Gastrocnemius medialis (tissue), 4 donors: ENCODE measurements at regions not wholly inside any gene's neighbourhood (a gene's known extent, or its start where the extent isn't known, plus 50 kb on each side); places are given as distances from the start of the nearest gene placed in this dataset.
"Not testable (repeated sequence)": the region's sequence is repeated elsewhere in the genome, so short reads cannot be mapped to it uniquely, and the experiment has no call there.

Experiments
- ATAC-seq, 2 donors: fragments of 150-250 bp; one replicate each; pipeline ENCODE4 v1.9.1; 2016
- DNase-seq, 2 donors: peaks; one replicate each; pipeline ENCODE4 v3.0.0-alpha.2; 2019
- H3K27ac ChIP-seq, 4 donors: fragments of 200-600 bp; sonication (generic); 1 replicate in 1 of 4; 2 replicates in 3 of 4; pipeline ENCODE4 v1.5.1; 2016 to 2018; ENCODE audit warnings: mild to moderate bottlenecking in 2 of 4, moderate library complexity in 1 of 4
- H3K27me3 ChIP-seq, 3 donors: fragments of 200-600 bp; sonication (generic) in 2 of 3; 1 replicate in 1 of 3; 2 replicates in 2 of 3; pipeline versions ENCODE4 v1.5.1 to v1.6.0; 2016 to 2019; ENCODE audit warnings: mild to moderate bottlenecking in 1 of 3, moderate library complexity in 1 of 3
- H3K36me3 ChIP-seq, 2 donors: fragments of 200-600 bp; sonication (generic) in 1 of 2; one replicate each; pipeline ENCODE4 v1.5.1; 2017 to 2018
- H3K4me1 ChIP-seq, 2 donors: fragments of 200-600 bp; sonication (generic) in 1 of 2; one replicate each; pipeline ENCODE4 v1.5.1; 2016 to 2017; ENCODE audit warnings: mild to moderate bottlenecking in 2 of 2
- H3K4me3 ChIP-seq, 4 donors: fragments of 200-600 bp; sonication (generic) in 3 of 4; 1 replicate in 1 of 4; 2 replicates in 3 of 4; pipeline ENCODE4 v1.5.1; 2016 to 2019; ENCODE audit warnings: mild to moderate bottlenecking in 2 of 4
- H3K9me3 ChIP-seq, 3 donors: fragments of 200-600 bp; sonication (generic) in 2 of 3; 1 replicate in 1 of 3; 2 replicates in 2 of 3; pipeline ENCODE4 v1.5.1; 2016 to 2019
- CTCF ChIP-seq, 5 experiments: fragments of 450-650 bp in 3 of 5; fragments of 200-600 bp in 2 of 5; sonication (generic) in 2 of 5; IDR thresholded peaks in 4 of 5; conservative IDR thresholded peaks in 1 of 5; 1 replicate in 4 of 5; 2 replicates in 1 of 5; pipeline ENCODE4 v1.5.1; 2016 to 2019; ENCODE audit warnings: antibody characterized with exemption in 5 of 5, mild to moderate bottlenecking in 3 of 5, moderate library complexity in 3 of 5
- POLR2A ChIP-seq, 2 donors: fragments of 450-650 bp; IDR thresholded peaks; one replicate each; pipeline ENCODE4 v1.6.1; 2017; ENCODE audit warnings: antibody characterized with exemption in 2 of 2, mild to moderate bottlenecking in 2 of 2, moderate library complexity in 2 of 2
- in situ Hi-C, 4 donors: fragments of 200-750 bp; cut with MboI; loops; one replicate each; pipeline versions ENCODE4 v1.15.0 to v1.8.0; 2017; ENCODE audit warnings: low sequenced_read_pairs in 4 of 4
- intact Hi-C: fragments of 100-400 bp; cut with DNase I; formaldehyde crosslinking; loops from one replicate; pipeline ENCODE4 v1.15.1; 2023; ENCODE audit warnings: low total_unique reads

GRCh38 chr1:761791-762190 lies 75.3 kb upstream of the OR4F16 start:
- ATAC-seq, in situ Hi-C loops: not testable (repeated sequence)

GRCh38 chr1:771449-771848 lies 85.0 kb upstream of the OR4F16 start:
- H3K4me3 ChIP-seq, DNase-seq, in situ Hi-C loops, ATAC-seq, H3K9me3 ChIP-seq, H3K27me3 ChIP-seq, intact Hi-C loops, H3K27ac ChIP-seq, H3K4me1 ChIP-seq, H3K36me3 ChIP-seq: not testable (repeated sequence)

More at GRCh38 chr1:761791-762190, 75.3 kb upstream of the OR4F16 start:
- H3K27me3 ChIP-seq, intact Hi-C loops, DNase-seq, H3K36me3 ChIP-seq, H3K4me1 ChIP-seq, H3K4me3 ChIP-seq, H3K27ac ChIP-seq, H3K9me3 ChIP-seq: not testable (repeated sequence)

GRCh38 chr1:777480-778180 lies 91.2 kb upstream of the OR4F16 start:
- H3K4me1 ChIP-seq, H3K27me3 ChIP-seq, DNase-seq, in situ Hi-C loops, ATAC-seq, H3K36me3 ChIP-seq, H3K9me3 ChIP-seq, intact Hi-C loops: not testable (repeated sequence)
- Histone ChIP-seq H3K4me3 (peak overlapping the region; percentile 64 to 92 (median 80)), H3K27ac (peak overlapping the region; percentile 86 to 93 (median 90))

GRCh38 chr1:778451-779278 lies 92.2 kb upstream of the OR4F16 start:
- H3K9me3 ChIP-seq, H3K36me3 ChIP-seq, H3K4me1 ChIP-seq, in situ Hi-C loops, H3K27me3 ChIP-seq, intact Hi-C loops: not testable (repeated sequence)
- DNase-seq (peak; percentile 99 to 100), ATAC-seq (peak; percentile 100)
- Histone ChIP-seq H3K4me3 (peak overlapping the region; percentile 64 to 92 (median 80)), H3K27ac (peak overlapping the region; percentile 86 to 93 (median 90))
- peak; percentile 82 to 85 for TF ChIP-seq POLR2A (IDR thresholded peaks at IDR 0.05)
- TF ChIP-seq CTCF (IDR thresholded peaks at IDR 0.05 in 4 of 5, conservative IDR thresholded peaks at IDR 0.05 in 1 of 5), result peak; percentile 24 to 65 (median 59)

- H3K9me3 ChIP-seq, H3K27me3 ChIP-seq, H3K36me3 ChIP-seq, H3K4me1 ChIP-seq, in situ Hi-C loops, DNase-seq, intact Hi-C loops, ATAC-seq: not testable (repeated sequence)
- H3K27ac ChIP-seq, result peak overlapping the region in 1 of 4 donors; percentile 27
- peak overlapping the region in 1 of 4 donors; percentile 81 for H3K4me3 ChIP-seq
Measured at GRCh38 chr1:779621-780020, 93.2 kb upstream of the OR4F16 start.

- intact Hi-C loops (no loop called here), in situ Hi-C loops (no loop called here)
- no peaks in the 10 kb centered on the region for H3K27me3 ChIP-seq
- no peaks in the 10 kb centered on the region for H3K36me3 ChIP-seq
- H3K27ac ChIP-seq, result no peak overlapping the region
- no peak for DNase-seq
- TF ChIP-seq CTCF (IDR thresholded peaks at IDR 0.05 in 4 of 5, conservative IDR thresholded peaks at IDR 0.05 in 1 of 5), result no peak
- TF ChIP-seq POLR2A (IDR thresholded peaks at IDR 0.05), result no peak
- H3K4me1 ChIP-seq, result no peaks in the 10 kb centered on the region
- no peaks in the 10 kb centered on the region for H3K9me3 ChIP-seq
- no peak overlapping the region for H3K4me3 ChIP-seq
- no peak for ATAC-seq
Measured at GRCh38 chr1:788835-789234, 102.4 kb upstream of the OR4F16 start.

- H3K9me3 ChIP-seq, H3K4me1 ChIP-seq, intact Hi-C loops, H3K4me3 ChIP-seq, H3K27me3 ChIP-seq, H3K27ac ChIP-seq, DNase-seq, in situ Hi-C loops, H3K36me3 ChIP-seq, ATAC-seq: not testable (repeated sequence)
Measured at GRCh38 chr1:789606-790005, 103.2 kb upstream of the OR4F16 start.

GRCh38 chr1:790388-790930 lies 104.0 kb upstream of the OR4F16 start:
- ATAC-seq, H3K4me1 ChIP-seq, H3K4me3 ChIP-seq, H3K9me3 ChIP-seq, intact Hi-C loops, H3K36me3 ChIP-seq, in situ Hi-C loops, H3K27me3 ChIP-seq, DNase-seq, H3K27ac ChIP-seq: not testable (repeated sequence)

GRCh38 chr1:794310-794709 lies 107.9 kb upstream of the OR4F16 start:
- in situ Hi-C loops, H3K4me3 ChIP-seq, DNase-seq, H3K4me1 ChIP-seq, intact Hi-C loops, H3K27me3 ChIP-seq, H3K36me3 ChIP-seq, H3K9me3 ChIP-seq, ATAC-seq: not testable (repeated sequence)
- H3K27ac ChIP-seq, result peak overlapping the region in 3 of 4 donors; percentile 41 to 61 (median 50)
